LNCAP (cell line): ENCODE measurements at regions not wholly inside any gene's neighbourhood (a gene's known extent, or its start where the extent isn't known, plus 50 kb on each side); places are given as distances from the start of the nearest gene placed in this dataset.

Experiments
- CTCF ChIP-seq: fragments of 450-650 bp; IDR thresholded peaks from 2 replicates; pipeline ENCODE4 v1.5.1; 2017; ENCODE audit warnings: mild to moderate bottlenecking

GRCh38 chr14:26074892-26075291, 522.9 kb downstream of the NOVA1 start:
- no peak for TF ChIP-seq CTCF

- no peak for TF ChIP-seq CTCF
Observed at GRCh38 chr14:26070443-26070842, 527.4 kb downstream of the NOVA1 start.

GRCh38 chr14:26067786-26068459, 529.9 kb downstream of the NOVA1 start:
- no peak for TF ChIP-seq CTCF

GRCh38 chr14:26067341-26067740, 530.5 kb downstream of the NOVA1 start:
- TF ChIP-seq CTCF: no peak

GRCh38 chr14:26056036-26056616, 541.7 kb downstream of the NOVA1 start:
- TF ChIP-seq CTCF: no peak

- TF ChIP-seq CTCF: no peak
Observed at GRCh38 chr14:26032348-26032747, 565.5 kb downstream of the NOVA1 start.

GRCh38 chr14:26026384-26026783, 571.4 kb downstream of the NOVA1 start:
- no peak for TF ChIP-seq CTCF
